HG02840 (cell line): ENCODE measurements at regions not wholly inside any gene's neighbourhood (a gene's known extent, or its start where the extent isn't known, plus 50 kb on each side); places are given as distances from the start of the nearest gene placed in this dataset.

Experiments used
- ATAC-seq: cut with Tn5 transposase; IDR thresholded peaks from one replicate; pipeline ENCODE4 v1.9.1; 2021; ENCODE audit warnings: mild to moderate bottlenecking, moderate library complexity, moderate number of reproducible peaks; ENCODE audit not compliant: unreplicated experiment, low FRiP score

DNA sequence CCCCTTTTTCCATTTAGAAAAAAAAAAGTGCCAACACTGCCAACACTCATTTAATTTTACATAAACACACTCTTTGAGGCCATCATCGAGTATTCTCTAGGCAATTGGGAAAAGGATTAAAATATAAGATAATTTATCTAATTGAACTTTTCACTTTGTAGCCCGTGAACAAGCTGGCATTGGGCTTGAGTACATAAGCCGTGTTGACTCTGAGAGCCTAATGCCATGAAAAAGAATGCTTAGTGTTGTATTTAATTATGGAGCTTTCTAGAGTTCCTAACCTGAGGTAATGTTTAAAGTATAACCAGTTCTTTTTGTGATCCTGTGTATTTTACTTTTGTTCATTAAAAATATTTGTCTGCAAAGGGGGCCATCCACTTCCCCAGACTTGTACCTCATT lies 193.8 kb downstream of the LYPLAL1 start:
- no peak for ATAC-seq

DNA sequence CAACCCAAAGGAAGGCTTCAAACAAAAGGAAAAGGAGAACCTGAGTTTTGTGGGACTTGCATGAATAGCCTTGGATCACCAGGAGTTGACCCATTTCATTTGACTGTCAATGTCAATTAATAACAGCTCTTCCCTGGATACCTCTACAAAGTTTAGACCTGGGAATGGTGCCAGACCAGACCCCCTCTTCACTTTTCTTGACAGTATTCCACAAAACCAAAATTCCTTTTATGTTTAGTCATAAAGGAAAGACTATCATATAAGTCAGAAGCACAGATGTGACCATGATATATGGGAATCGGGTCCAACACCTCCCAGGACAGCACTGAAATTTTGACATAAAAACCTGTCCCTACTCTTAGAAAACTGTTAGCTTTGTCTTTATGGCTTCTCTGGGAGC lies 191.8 kb downstream of the LYPLAL1 start:
- no peak for ATAC-seq

DNA sequence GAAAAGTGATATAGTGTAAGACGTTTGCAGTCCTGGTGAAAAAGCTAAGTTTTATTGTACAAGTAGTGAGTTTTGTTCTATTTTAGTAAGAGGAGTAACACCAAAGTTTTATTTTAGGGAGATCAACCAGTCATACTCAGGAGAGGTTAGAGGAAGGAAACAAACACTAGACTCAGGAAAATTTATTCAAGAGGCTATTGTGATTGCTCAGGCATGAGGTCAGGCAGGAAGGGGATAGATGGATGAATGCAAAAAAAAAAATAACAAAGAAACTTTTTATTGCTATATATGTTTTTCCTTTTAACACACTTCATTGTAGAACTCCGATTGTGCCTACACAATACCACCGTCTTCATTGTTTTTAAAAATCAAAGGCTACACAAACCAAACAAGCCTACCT lies 189.0 kb downstream of the LYPLAL1 start:
- ATAC-seq = no peak

DNA sequence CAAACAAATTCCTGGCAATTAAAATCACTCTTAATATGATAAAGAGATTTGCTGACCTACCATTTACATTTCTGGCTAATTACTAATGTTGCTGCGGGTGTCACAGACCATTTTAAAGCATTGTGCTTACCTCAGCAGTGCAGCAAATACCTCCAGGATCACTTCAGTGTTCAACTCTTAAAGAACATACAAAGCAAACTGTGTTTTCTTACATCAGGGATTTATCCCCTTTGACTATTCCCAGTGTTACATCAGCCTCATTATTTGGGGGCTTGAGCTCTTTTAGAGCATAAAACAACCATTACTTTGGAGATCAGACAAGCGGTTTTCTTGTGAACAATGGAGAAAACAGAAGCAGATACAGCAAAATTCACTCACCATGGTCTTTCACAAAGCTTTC lies 185.4 kb downstream of the LYPLAL1 start:
- ATAC-seq = no peak

DNA sequence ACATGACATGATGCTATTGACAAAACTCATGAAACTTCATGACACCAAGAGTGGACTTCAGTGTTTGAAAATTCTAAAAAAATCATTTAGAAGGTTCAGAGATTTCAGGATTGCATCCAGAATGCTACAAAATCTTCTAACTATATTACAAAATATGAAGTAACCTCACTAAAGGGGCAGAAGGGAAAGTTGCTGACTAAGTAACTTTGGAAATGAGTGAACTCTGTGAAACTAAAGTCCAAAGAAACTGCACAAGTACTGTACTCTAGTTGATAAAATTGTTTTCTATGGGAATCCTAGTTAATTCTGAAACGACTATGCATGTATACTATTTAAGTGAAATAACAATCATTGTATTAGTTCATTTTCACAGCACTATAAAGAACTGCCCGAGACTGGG lies 184.4 kb downstream of the LYPLAL1 start:
- ATAC-seq = no peak

DNA sequence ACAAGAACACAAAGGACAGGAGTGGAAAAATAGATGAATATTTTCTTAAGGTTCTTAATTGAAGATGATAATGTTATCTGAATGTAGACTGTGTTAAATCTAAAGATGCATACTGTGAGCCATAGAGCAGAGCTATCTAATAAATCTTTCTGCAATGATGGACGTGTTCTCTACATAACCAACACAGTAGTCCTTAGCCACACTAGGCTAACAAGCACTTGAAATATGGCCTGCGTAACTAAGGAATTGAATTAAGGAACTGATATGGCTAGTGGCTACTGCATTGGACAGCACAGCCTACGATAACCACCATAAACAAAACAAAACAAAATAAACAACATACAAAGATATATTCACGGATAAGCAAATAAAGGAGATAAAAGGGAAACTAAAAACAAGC lies 181.3 kb downstream of the LYPLAL1 start:
- no peak for ATAC-seq

DNA sequence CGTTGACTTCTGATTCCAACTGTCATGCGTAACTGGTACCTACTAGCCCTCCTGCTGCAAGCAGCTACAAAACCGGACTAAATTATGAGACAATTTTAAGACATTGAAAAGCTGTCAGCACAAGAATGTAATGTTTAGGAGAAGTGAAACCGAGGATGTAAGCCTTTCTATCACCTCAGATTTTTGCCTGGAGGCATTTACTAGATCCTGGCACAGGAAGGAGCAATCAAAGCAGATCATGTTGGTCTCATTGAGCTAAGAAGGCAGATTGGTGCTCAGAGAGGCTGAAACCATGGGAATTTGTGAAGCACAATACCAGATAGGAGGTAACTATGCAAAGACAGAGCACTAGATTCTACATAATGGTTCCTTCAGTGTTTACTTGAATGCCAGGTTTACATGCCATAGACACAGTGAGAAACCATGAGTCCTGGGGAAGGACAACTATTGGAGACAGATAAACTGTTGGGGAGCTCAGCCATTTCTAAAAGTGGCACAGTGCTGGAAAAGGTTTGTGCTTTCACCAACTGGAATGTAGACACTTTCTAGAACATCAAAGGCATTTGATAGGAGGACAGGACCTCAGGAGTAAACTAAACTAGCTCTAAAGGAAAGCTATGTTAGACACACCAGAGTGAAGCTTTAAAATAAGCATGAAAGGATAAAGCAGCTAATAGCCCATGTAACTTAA lies 179.4 kb downstream of the LYPLAL1 start:
- ATAC-seq = no peak

DNA sequence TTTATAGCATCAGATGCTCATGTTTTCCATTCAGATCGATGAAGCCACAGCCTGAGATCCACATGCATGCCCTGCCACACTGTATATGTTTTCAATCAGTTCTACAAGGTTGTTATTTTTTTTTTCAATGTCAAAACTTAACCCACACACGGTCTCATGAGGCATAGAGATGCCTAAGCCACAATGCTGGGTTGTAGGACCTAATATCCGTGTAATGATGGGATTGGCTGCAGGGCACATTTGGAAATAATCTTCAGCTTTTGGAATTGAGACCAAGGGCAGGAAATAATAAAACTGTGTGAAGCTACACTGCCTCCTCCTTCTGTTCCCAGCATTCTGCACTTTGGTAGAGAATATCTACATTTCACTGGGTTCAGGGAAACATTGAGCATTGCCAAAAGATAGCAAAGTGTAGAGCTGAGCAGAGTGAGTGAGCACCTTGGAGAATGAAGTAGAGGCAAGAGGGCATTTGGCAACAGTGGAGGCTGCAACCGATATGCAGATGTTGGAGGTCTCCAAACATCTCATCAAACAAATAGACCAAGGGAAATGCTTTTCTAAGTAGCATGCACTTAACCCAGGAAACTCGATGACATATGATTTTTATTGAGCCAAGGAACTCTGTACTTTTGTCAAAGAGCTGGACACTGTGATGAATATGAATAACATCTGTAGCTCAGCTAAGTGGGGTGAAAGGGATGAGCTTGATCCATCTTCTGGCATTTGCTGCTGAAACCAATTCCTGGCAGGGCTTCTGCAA lies 176.7 kb downstream of the LYPLAL1 start:
- ATAC-seq = no peak

DNA sequence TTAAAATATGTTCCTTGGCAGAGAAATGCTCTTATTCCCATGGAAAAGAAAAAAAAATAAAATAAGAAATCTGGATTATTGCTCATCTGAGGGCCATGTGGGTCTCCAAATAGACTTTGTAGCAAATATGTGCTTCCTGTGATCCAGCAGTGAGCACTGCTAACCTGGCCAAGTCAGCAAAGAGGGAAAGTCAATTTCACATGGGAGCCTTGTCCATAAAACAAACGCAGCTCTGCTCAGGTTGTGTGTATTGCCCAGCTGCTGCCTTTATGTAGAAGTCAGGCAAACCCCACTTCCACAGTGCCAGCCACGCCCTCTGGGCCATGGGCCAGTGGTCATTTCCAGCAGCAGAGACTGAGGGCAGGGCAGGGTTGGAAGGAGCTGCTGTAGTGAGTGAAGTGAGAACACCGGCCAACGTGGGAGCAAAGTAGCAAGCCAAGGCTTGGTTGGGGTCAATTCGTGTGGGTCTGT lies 174.3 kb downstream of the LYPLAL1 start:
- no peak for ATAC-seq

DNA sequence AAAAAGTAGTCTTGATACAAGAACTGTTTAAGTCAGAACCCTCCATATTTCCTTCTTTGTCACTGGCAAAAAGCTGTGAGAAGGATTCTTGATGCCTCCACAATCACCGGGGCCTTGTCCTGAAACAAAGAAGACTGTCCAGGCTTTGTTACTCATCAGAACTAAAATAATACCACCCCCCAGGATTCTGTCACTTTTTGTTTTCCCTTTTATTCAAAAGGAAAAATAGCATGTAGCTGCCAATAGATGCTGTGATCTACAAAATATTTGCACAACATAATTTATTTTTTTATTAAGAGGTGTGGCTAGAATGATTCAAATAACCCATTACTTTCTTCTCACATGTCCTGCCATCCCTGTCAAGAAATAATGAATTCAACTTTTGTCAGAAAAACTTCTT lies 173.7 kb downstream of the LYPLAL1 start:
- no peak for ATAC-seq

DNA sequence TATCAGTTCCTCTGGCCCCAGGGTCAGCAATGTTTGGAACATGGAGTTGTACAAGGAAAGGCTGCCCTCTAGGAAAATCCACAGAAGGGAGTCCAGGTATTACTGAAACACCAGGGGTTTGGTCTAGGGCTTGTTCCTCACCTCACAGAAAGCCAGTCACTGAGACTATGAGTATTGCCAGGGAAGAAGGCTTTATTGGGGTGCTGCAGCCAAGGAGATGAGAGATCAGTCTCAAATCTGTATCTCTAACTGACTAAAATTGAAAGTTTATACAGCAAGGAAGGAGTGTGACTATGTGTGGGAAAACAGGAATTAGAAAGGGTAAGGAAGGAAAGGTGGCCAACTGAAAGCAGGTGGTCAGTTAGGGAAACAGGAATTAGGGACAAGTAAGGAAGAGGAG lies 172.3 kb downstream of the LYPLAL1 start:
- no peak for ATAC-seq

DNA sequence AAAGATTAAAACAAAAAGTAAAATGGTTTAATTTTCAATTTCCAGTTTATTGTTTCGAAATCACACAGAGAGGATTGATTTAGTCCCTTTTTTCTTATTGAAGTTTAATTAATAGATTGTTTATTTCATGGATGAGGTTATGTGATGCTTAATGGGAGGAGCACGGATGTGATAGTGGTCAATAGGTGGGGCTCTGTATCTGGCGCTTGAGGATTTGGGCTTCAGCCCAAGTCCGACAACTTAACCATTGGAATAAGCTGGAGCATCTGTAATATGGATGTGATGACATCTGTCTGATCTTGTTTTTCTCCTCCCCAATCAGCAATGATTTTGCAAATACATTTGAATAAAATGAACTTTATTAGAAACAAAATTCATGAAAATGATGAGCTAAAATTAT lies 169.2 kb downstream of the LYPLAL1 start:
- ATAC-seq = no peak

DNA sequence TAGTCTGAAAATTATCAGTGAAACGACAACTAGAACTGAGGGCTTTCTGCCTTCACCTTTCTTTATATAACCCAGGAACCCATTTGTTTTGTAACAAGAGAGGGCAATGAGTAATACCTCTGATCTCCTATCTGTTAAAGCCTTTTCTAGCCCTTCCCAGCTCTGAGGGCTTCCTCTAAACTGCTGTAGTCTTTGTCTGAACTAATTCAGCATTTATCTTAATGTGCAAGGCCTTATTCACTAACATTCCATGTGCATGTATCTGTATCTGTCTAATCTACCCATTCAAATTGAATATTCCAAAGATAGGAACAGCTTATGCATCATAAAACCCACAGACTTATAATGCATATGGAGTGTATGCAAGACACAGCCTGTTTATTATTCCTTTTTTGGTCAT lies 167.1 kb downstream of the LYPLAL1 start:
- ATAC-seq = no peak

DNA sequence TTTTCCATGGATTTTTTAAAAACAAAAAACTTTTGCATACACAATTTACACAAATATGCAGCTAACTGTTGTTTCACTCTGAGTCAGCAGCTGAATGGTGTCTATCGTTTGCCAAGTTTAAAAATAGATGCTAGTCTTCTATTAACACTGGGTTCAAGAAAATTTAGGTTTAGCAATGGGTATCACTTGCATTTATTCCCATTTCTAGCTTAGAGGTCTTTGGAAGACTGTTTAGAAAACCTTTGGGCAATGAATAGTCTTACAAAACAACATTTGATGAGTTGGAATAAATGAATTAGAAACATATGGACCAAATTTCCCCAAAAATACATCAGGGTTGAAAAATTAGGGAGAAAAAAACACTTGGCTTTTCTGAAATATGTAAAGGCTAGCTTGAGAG lies 165.8 kb downstream of the LYPLAL1 start:
- ATAC-seq = no peak

DNA sequence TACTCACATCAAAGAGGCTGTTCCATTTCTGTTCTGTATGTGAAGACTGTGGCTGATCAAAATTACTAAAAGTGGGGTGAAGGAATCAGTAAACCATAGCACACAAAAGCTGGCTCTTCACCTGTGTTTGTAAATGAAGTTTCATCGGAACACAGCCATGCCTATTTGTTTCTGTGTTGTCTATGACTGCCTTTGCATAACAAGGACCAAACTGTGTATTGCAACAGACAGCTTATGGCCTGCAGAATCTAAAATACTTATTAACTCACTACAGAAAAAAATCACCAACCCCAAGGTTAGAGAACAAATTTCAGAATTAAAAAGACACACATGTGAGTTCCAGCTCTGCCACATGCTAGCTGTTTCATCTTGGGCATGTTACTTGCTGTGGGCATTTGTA lies 163.9 kb downstream of the LYPLAL1 start:
- ATAC-seq = no peak

DNA sequence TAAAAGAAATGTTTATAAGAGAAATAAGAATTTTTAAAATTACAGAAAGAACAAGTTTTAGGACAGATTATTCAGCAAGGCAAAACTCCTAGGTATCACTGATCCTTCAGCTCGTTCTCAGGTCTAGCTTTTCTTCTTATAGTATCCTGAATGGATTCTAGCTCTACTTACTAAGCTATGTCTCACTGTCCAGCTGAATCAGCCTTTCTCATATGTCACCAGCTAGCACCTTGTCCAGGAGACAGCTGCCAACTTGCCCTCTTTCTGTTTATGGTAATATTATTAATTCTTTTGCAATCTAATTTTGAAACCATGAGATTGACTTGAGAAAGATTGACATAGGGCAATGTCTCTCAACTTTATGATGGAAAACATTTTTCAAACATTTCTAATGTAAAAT lies 159.9 kb downstream of the LYPLAL1 start:
- no peak for ATAC-seq

DNA sequence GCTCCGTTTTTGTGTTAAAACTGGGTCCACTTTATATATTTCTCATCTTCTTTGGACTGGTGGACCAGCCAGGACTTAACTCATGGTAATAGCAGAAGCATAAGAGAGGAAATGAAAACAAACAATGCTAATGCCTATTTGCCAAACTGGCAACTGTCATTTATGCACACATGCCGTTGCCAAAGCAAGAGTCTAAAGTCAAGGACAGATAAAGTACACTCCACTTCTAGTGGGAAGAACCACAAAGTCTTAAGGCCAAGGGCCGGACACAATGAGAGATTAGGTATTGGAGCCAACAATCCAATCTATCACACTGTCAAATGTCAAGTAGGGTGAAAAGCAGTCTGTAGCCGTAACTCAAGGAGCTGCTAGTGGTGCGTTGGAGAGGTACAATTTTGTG lies 157.7 kb downstream of the LYPLAL1 start:
- no peak for ATAC-seq

DNA sequence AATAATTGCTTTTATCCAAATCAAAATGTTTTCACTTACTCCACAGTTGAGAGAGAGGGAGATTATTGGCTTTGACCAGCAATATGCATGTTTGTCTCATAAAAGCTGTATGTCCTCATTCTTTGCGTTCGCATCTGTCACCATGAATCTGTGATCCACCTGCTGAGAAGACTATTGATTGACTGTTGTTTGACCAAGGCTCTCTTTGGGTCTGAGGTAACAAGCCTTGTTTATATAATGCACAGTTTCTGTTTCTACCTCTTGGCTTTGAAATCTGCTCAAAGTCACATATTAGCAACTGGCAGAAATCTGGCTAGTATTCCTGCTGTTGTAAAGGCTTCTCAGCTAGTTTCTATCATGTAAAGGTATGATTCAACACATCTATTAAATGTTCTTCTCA lies 157.0 kb downstream of the LYPLAL1 start:
- ATAC-seq = no peak

DNA sequence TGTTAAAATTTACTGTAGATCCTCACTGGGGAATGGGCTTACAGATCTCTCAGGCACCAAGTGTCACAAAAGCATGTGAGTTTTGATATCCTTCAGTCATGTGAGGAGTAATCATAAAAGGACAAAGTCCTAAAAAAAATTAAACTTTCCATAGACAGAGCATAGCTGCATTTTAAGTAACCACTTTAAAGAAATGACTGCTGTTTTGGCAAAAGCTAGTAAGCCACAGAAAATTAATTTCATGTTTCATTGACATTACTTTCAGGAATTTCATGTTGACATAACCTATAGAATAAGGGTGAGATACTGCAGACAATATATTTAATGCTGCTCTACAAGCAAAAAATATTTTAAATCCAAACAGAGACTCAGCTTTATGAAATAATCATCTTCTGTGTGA lies 156.3 kb downstream of the LYPLAL1 start:
- ATAC-seq = no peak

DNA sequence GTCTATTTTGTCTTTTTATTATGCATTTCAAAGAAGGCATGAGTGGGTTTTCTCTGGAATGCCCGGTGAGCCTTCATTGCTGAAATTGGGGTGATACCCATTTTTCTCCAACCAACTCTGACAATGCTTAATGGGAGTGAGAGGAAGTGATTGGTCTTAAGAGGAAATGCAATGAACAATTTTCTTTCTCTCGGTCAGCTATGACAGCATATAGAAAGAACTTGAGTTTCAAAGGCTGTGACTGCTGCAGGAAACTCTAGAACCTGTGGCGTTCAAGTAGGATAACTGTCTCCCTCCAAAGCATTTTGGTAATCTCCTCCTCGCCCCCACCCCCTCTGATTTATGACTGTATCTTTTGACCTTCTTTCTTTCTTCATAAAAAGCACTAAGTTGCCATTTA lies 155.9 kb downstream of the LYPLAL1 start:
- ATAC-seq = no peak

DNA sequence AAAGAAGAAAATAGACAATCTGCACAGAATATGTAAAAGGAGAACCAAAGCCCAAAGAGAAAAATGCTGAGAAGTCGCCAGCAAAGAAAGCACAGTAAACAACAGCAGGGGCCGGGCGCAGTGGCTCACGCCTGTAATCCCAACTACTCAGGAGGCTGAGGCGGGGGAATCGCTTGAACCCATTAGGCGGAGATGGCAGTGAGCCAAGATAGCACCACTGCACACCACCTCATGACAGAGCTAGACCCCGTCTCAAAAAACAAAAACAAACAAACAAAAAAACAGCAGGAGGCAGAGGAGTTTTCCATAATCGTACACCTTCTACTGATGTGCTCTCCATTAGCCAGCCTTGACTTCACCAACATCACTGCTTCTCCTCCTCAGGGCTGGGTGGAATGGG lies 153.2 kb downstream of the LYPLAL1 start:
- no peak for ATAC-seq

DNA sequence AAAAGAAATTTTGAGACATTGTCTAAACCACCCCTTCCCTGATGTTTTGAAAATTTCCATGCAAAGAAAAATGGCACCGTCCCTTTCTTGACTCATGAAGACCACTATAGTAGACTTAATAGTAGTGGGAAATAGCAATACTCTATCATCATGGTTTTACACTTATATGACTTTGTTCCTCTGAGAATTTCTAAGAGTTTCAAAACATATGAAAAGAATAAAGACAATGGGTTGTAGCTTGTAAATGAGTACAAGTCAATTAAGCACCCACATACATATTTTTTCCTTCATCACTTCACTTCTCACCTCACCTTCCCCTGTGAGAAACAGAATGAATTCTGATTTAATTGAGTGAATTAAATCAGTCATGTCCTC lies 151.7 kb downstream of the LYPLAL1 start:
- ATAC-seq = no peak
